Parathyroid adenoma (tissue), 2 donors: ENCODE measurements at regions not wholly inside any gene's neighbourhood (a gene's known extent, or its start where the extent isn't known, plus 50 kb on each side); places are given as distances from the start of the nearest gene placed in this dataset.
"Not testable (repeated sequence)": the region's sequence is repeated elsewhere in the genome, so short reads cannot be mapped to it uniquely, and the experiment has no call there.

Experiments used
- H2AFZ ChIP-seq: fragments of 300-600 bp; sonication (generic); one replicate; pipeline ENCODE4 v1.7.0; 2017; ENCODE audit warnings: antibody characterized with exemption, mild to moderate bottlenecking
- H3K27ac ChIP-seq: fragments of 300-600 bp; sonication (generic); one replicate; pipeline ENCODE4 v1.7.0; 2017
- H3K27me3 ChIP-seq: fragments of 300-600 bp; sonication (generic); one replicate; pipeline ENCODE4 v1.7.0; 2017; ENCODE audit warnings: low read length; ENCODE audit not compliant: control insufficient read depth, insufficient read depth
- H3K36me3 ChIP-seq: fragments of 300-600 bp; sonication (generic); one replicate; pipeline ENCODE4 v1.7.0; 2017; ENCODE audit warnings: low read length; ENCODE audit not compliant: control insufficient read depth, insufficient read depth
- H3K4me1 ChIP-seq: fragments of 300-600 bp; sonication (generic); one replicate; pipeline ENCODE4 v1.7.0; 2017; ENCODE audit warnings: control low read depth
- H3K4me2 ChIP-seq: fragments of 300-600 bp; sonication (generic); one replicate; pipeline ENCODE4 v1.7.0; 2017; ENCODE audit warnings: low read length
- H3K4me3 ChIP-seq: fragments of 300-600 bp; sonication (generic); one replicate; pipeline ENCODE4 v1.7.0; 2017; ENCODE audit warnings: low read depth, low read length
- H3K79me2 ChIP-seq: fragments of 300-600 bp; sonication (generic); one replicate; pipeline ENCODE4 v1.7.0; 2017; ENCODE audit warnings: control low read depth
- H3K9ac ChIP-seq: fragments of 300-600 bp; sonication (generic); one replicate; pipeline ENCODE4 v1.7.0; 2017; ENCODE audit warnings: mild to moderate bottlenecking
- H3K9me3 ChIP-seq: fragments of 300-600 bp; sonication (generic); one replicate; pipeline ENCODE4 v1.7.0; 2017; ENCODE audit warnings: low read length; ENCODE audit not compliant: control insufficient read depth
- TF ChIP-seq, protein P1 (sequence below): fragments of 300-600 bp; sonication (generic); IDR thresholded peaks from one replicate; pipeline ENCODE4 v1.7.0; 2017; ENCODE audit warnings: antibody characterized with exemption, mild to moderate bottlenecking
- donor health status: primary hyperparathyroidism.

DNA sequence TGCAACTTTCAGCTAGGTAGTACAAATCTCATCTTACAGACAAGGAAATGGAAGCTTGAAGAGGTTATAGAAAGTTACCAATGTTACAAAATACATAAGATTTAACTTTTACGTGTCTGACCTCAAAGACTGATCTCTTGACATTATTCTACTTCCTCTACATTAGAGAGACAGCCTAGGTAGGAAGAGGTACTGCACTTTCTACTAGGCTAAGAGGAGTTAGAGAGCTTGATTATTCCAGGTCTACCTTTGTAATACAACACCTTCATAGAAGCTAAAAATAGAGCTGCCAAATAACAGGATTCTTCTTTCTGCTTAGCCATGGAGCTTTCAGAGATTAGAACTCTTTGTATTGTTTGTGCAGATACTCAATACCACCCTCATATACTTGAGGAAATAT lies 147.6 kb upstream of the NPY2R start:
- H3K27ac ChIP-seq: no peak overlapping the region
- no peaks in the 10 kb centered on the region for H3K79me2 ChIP-seq
- H3K4me3 ChIP-seq: no peak overlapping the region
- no peak overlapping the region for H3K9ac ChIP-seq
- H2AFZ ChIP-seq: no peak overlapping the region
- TF ChIP-seq, protein P1, sequence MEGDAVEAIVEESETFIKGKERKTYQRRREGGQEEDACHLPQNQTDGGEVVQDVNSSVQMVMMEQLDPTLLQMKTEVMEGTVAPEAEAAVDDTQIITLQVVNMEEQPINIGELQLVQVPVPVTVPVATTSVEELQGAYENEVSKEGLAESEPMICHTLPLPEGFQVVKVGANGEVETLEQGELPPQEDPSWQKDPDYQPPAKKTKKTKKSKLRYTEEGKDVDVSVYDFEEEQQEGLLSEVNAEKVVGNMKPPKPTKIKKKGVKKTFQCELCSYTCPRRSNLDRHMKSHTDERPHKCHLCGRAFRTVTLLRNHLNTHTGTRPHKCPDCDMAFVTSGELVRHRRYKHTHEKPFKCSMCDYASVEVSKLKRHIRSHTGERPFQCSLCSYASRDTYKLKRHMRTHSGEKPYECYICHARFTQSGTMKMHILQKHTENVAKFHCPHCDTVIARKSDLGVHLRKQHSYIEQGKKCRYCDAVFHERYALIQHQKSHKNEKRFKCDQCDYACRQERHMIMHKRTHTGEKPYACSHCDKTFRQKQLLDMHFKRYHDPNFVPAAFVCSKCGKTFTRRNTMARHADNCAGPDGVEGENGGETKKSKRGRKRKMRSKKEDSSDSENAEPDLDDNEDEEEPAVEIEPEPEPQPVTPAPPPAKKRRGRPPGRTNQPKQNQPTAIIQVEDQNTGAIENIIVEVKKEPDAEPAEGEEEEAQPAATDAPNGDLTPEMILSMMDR: no peak
- no peaks in the 10 kb centered on the region for H3K9me3 ChIP-seq
- peaks cover 3% of the 10 kb centered on the region for H3K4me1 ChIP-seq
- no peaks in the 10 kb centered on the region for H3K36me3 ChIP-seq
- no peaks in the 10 kb centered on the region for H3K27me3 ChIP-seq
- H3K4me2 ChIP-seq: no peak overlapping the region

DNA sequence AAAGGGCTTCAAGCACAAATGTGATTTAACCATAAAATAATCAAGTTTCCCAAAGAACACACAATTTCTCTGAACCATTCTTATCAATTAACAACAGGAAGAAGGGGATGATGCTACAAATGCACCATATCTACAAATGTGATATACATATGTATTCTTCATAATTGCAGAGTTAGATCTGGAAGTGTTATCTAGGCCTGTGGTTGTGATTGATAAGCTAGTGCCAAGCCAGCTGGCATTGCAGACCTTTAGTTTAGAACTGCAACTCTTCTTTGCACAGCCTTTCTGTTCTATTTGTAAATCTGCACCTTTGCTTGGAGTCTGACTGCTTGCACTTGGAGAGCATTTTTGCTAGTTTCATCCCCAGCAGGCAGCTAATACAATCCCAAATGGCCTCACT lies 145.5 kb upstream of the NPY2R start:
- H3K4me3 ChIP-seq: no peak overlapping the region
- no peak overlapping the region for H3K4me2 ChIP-seq
- H3K9me3 ChIP-seq: no peaks in the 10 kb centered on the region
- H3K27ac ChIP-seq: no peak overlapping the region
- H2AFZ ChIP-seq: no peak overlapping the region
- H3K36me3 ChIP-seq: no peaks in the 10 kb centered on the region
- TF ChIP-seq, protein P1: no peak
- no peaks in the 10 kb centered on the region for H3K79me2 ChIP-seq
- no peak overlapping the region for H3K9ac ChIP-seq
- peaks cover 3% of the 10 kb centered on the region for H3K4me1 ChIP-seq
- H3K27me3 ChIP-seq: no peaks in the 10 kb centered on the region

DNA sequence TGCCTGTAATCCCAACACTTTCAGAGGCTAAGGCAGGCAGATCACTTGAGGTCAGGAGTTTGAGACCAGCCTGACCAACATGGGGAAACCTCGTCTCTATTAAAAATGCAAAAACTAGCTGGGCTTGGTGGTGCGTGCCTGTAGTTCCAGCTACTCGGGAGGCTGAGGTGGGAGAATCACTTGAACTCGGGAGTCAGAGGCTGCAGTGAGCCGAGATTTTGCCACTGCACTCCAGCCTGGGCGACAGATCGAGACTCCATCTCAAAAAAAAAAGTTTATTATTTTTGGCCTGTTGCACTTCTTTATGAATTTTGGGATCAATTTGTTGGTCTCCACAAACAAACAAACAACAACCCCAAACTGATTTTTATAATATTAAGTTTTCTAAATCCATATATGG lies 143.5 kb upstream of the NPY2R start:
- not testable (repeated sequence) for H3K4me2 ChIP-seq, H3K79me2 ChIP-seq, H3K9ac ChIP-seq, H2AFZ ChIP-seq, H3K27me3 ChIP-seq, H3K4me3 ChIP-seq, H3K4me1 ChIP-seq, H3K9me3 ChIP-seq, H3K36me3 ChIP-seq, H3K27ac ChIP-seq

DNA sequence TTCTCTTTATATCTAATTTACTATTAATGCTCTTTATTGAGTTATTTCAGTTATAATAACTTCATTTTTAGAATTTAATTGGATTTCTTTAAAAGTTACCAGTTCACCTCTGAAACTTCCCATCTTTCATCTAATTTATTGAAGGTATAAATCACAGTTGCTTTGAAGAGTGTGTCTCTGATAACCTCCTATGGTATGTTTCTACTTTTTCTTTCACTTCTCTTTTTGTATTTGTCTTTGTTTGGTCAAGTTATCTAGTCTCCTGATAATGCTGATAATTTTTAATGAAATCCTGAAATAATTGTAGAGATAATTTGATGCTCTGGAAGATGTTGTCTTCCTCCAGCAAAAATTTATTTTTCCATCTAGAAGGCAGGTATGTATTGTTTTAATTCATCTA lies 141.6 kb upstream of the NPY2R start:
- Histone ChIP-seq H3K79me2 (no peaks in the 10 kb centered on the region), H3K27ac (no peak overlapping the region), H3K9ac (no peak overlapping the region), H3K4me2 (no peak overlapping the region), H3K4me3 (no peak overlapping the region), H3K9me3 (no peaks in the 10 kb centered on the region), H2AFZ (no peak overlapping the region), H3K4me1 (no peaks in the 10 kb centered on the region), H3K36me3 (no peaks in the 10 kb centered on the region), H3K27me3 (no peaks in the 10 kb centered on the region)
- TF ChIP-seq, protein P1: no peak

DNA sequence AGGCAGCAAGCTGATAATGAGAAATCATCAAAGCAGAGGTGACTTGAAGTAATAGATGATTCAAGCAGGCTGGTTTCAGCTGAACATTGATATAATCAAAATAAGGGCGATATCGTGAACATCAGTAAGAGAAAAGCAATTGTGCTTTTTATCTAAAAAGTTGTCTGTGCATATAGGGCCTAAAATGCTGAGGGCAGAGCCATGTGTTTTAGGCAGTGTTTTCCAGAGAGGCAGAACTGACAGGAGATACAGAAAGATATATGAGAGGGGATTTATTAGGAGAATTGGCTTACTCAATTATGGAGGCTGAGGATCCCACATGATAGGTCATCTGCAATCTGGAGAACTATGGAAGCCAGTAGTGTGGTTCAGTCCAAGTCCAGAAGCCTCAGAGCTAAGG lies 136.5 kb upstream of the NPY2R start:
- TF ChIP-seq, protein P1: no peak
- no peak overlapping the region for H3K27ac ChIP-seq
- no peaks in the 10 kb centered on the region for H3K9me3 ChIP-seq
- H3K9ac ChIP-seq: no peak overlapping the region
- H2AFZ ChIP-seq: peak overlapping the region; percentile 38
- no peak overlapping the region for H3K4me3 ChIP-seq
- no peaks in the 10 kb centered on the region for H3K27me3 ChIP-seq
- H3K79me2 ChIP-seq: no peaks in the 10 kb centered on the region
- no peaks in the 10 kb centered on the region for H3K4me1 ChIP-seq
- no peak overlapping the region for H3K4me2 ChIP-seq
- no peaks in the 10 kb centered on the region for H3K36me3 ChIP-seq
